Adrenal gland (tissue), 5 donors: ENCODE measurements at regions not wholly inside any gene's neighbourhood (a gene's known extent, or its start where the extent isn't known, plus 50 kb on each side); places are given as distances from the start of the nearest gene placed in this dataset.

Source experiments
- POLR2A ChIP-seq, 2 donors: fragments of 450-650 bp; IDR thresholded peaks; one replicate each; pipeline ENCODE4 v1.6.1; 2017; ENCODE audit warnings: antibody characterized with exemption in 2 of 2, mild to moderate bottlenecking in 2 of 2, moderate library complexity in 1 of 2
- TF ChIP-seq, protein P1 (sequence below), 6 experiments: fragments of 450-650 bp in 4 of 6; fragments of 200-600 bp in 2 of 6; sonication (generic) in 1 of 6; IDR thresholded peaks; 1 replicate in 5 of 6; 2 replicates in 1 of 6; pipeline versions ENCODE4 v1.5.1 to v1.8.0; 2016 to 2021; ENCODE audit warnings: antibody characterized with exemption in 6 of 6, mild to moderate bottlenecking in 2 of 6, moderate library complexity in 1 of 6
- donor health status: DM: no; HTN: no; CAD: no.

DNA sequence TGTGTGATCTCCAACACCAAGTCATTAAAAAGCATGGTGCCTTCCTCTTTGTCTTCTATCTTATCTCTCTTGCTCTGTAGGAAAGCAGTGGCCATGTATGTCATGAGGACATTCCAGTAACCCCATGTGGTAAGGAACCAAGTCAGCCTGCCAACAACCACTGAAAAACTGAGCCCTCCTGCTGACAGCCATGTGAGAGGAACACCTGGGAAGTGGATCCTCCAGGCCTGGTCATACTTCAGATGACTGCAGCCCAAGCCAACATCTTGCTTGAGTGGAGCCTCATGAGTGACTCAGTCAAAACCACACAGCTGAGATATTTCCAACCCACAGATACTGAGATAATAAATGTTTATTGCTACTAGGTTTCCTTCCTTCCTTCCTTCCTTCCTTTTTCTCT, 597.3 kb downstream of the ZIC1 start:
- no peak for TF ChIP-seq POLR2A (IDR thresholded peaks at IDR 0.05)
- TF ChIP-seq, protein P1, sequence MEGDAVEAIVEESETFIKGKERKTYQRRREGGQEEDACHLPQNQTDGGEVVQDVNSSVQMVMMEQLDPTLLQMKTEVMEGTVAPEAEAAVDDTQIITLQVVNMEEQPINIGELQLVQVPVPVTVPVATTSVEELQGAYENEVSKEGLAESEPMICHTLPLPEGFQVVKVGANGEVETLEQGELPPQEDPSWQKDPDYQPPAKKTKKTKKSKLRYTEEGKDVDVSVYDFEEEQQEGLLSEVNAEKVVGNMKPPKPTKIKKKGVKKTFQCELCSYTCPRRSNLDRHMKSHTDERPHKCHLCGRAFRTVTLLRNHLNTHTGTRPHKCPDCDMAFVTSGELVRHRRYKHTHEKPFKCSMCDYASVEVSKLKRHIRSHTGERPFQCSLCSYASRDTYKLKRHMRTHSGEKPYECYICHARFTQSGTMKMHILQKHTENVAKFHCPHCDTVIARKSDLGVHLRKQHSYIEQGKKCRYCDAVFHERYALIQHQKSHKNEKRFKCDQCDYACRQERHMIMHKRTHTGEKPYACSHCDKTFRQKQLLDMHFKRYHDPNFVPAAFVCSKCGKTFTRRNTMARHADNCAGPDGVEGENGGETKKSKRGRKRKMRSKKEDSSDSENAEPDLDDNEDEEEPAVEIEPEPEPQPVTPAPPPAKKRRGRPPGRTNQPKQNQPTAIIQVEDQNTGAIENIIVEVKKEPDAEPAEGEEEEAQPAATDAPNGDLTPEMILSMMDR (IDR thresholded peaks at IDR 0.05), result no peak
